Nephron progenitor cell (in vitro differentiated cells): ENCODE measurements at regions not wholly inside any gene's neighbourhood (a gene's known extent, or its start where the extent isn't known, plus 50 kb on each side); places are given as distances from the start of the nearest gene placed in this dataset.

Experiments used
- DNase-seq: peaks from one replicate; pipeline ENCODE4 v3.0.0; 2021
- H3K27ac Mint-ChIP-seq: 2 replicates; pipeline ENCODE4 v1.8.0; 2021; ENCODE audit warnings: mild to moderate bottlenecking, moderate library complexity, mixed read lengths
- H3K27me3 Mint-ChIP-seq: 2 replicates; pipeline ENCODE4 v1.8.0; 2021; ENCODE audit warnings: mild to moderate bottlenecking, low read depth, mixed read lengths; ENCODE audit not compliant: poor library complexity
- H3K36me3 Mint-ChIP-seq: 2 replicates; pipeline ENCODE4 v1.8.0; 2021; ENCODE audit warnings: low read depth, mixed read lengths
- H3K4me1 Mint-ChIP-seq: 2 replicates; pipeline ENCODE4 v1.8.0; 2021; ENCODE audit warnings: mixed read lengths
- H3K4me3 Mint-ChIP-seq: 2 replicates; pipeline ENCODE4 v1.8.0; 2021; ENCODE audit warnings: mild to moderate bottlenecking, moderate library complexity, mixed read lengths
- H3K9me3 Mint-ChIP-seq: 2 replicates; pipeline ENCODE4 v1.8.0; 2021; ENCODE audit warnings: mild to moderate bottlenecking, moderate library complexity, mixed read lengths
- CTCF ChIP-seq: fragments of 200-600 bp; sonication (generic); IDR thresholded peaks from 2 replicates; pipeline ENCODE4 v1.5.0; 2021; ENCODE audit warnings: antibody characterized with exemption

- H3K4me1 Mint-ChIP-seq, result peaks cover 9% of the 10 kb centered on the region
- peaks cover 12% of the 10 kb centered on the region for H3K36me3 Mint-ChIP-seq
- H3K27me3 Mint-ChIP-seq, result no peaks in the 10 kb centered on the region
- DNase-seq, result no peak
- no peak overlapping the region for H3K4me3 Mint-ChIP-seq
- H3K27ac Mint-ChIP-seq, result peak overlapping the region; percentile 12
- TF ChIP-seq CTCF, result no peak
- H3K9me3 Mint-ChIP-seq, result peaks cover 11% of the 10 kb centered on the region
These were observed 425.5 kb downstream of the BCKDHB start for GRCh38 chr6:80531681-80532619.

GRCh38 chr6:80530103-80530502 is 423.6 kb downstream of the BCKDHB start:
- H3K9me3 Mint-ChIP-seq, result peaks cover 3% of the 10 kb centered on the region
- H3K4me1 Mint-ChIP-seq, result peaks cover 9% of the 10 kb centered on the region
- no peak overlapping the region for H3K4me3 Mint-ChIP-seq
- no peak for TF ChIP-seq CTCF
- DNase-seq, result no peak
- H3K36me3 Mint-ChIP-seq, result no peaks in the 10 kb centered on the region
- no peak overlapping the region for H3K27ac Mint-ChIP-seq
- no peaks in the 10 kb centered on the region for H3K27me3 Mint-ChIP-seq

- DNase-seq, result no peak
- Mint-ChIP-seq H3K36me3 (no peaks in the 10 kb centered on the region), H3K27ac (no peak overlapping the region), H3K4me1 (peaks cover 9% of the 10 kb centered on the region), H3K27me3 (no peaks in the 10 kb centered on the region), H3K4me3 (no peak overlapping the region), H3K9me3 (no peaks in the 10 kb centered on the region)
- no peak for TF ChIP-seq CTCF
These were observed 421.6 kb downstream of the BCKDHB start for GRCh38 chr6:80528115-80528514.

- no peaks in the 10 kb centered on the region for H3K9me3 Mint-ChIP-seq
- H3K36me3 Mint-ChIP-seq, result no peaks in the 10 kb centered on the region
- no peaks in the 10 kb centered on the region for H3K27me3 Mint-ChIP-seq
- H3K27ac Mint-ChIP-seq, result no peak overlapping the region
- no peak for DNase-seq
- H3K4me3 Mint-ChIP-seq, result no peak overlapping the region
- H3K4me1 Mint-ChIP-seq, result peaks cover 9% of the 10 kb centered on the region
- no peak for TF ChIP-seq CTCF
These were observed 421.1 kb downstream of the BCKDHB start for GRCh38 chr6:80527552-80528052.

- no peak overlapping the region for H3K4me3 Mint-ChIP-seq
- H3K27me3 Mint-ChIP-seq, result no peaks in the 10 kb centered on the region
- no peak overlapping the region for H3K27ac Mint-ChIP-seq
- peak; percentile 30 for DNase-seq
- TF ChIP-seq CTCF, result no peak
- no peaks in the 10 kb centered on the region for H3K36me3 Mint-ChIP-seq
- peaks cover 9% of the 10 kb centered on the region for H3K4me1 Mint-ChIP-seq
- H3K9me3 Mint-ChIP-seq, result no peaks in the 10 kb centered on the region
These were observed 417.1 kb downstream of the BCKDHB start for GRCh38 chr6:80523531-80523997.
